ENCODE measurements at regions not wholly inside any gene's neighbourhood (a gene's known extent, or its start where the extent isn't known, plus 50 kb on each side); places are given as distances from the start of the nearest gene placed in this dataset.

DNA sequence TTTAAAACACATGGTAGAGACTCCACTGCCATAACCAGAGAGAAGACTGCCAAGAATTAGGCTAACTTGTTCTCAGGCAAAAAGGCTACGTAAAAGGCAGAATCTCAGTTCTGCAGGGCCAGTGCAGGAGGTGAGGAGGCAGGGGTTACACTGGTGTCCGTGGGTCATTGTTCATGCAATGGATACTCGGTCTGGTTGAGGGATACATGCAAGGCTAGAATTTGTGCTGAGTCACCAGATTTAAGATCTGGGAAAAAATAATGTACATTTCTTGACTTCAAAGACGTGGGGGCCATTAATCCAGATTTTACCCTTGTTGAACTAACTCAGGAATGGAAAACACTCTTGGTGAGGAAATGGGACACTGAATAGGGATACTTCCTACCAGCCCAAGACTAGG, 52.3 kb upstream of the DPH5 start:
- intact Hi-C loops (cut with micrococcal nuclease) = no loop called here
- TF ChIP-seq, protein P1, sequence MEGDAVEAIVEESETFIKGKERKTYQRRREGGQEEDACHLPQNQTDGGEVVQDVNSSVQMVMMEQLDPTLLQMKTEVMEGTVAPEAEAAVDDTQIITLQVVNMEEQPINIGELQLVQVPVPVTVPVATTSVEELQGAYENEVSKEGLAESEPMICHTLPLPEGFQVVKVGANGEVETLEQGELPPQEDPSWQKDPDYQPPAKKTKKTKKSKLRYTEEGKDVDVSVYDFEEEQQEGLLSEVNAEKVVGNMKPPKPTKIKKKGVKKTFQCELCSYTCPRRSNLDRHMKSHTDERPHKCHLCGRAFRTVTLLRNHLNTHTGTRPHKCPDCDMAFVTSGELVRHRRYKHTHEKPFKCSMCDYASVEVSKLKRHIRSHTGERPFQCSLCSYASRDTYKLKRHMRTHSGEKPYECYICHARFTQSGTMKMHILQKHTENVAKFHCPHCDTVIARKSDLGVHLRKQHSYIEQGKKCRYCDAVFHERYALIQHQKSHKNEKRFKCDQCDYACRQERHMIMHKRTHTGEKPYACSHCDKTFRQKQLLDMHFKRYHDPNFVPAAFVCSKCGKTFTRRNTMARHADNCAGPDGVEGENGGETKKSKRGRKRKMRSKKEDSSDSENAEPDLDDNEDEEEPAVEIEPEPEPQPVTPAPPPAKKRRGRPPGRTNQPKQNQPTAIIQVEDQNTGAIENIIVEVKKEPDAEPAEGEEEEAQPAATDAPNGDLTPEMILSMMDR (IDR thresholded peaks at IDR 0.05) = no peak
- H3K27me3 Mint-ChIP-seq (ENCODE audit: low read depth in 2 of 2) = no peaks in the 10 kb centered on the region
- no peaks in the 10 kb centered on the region for H3K9me3 ChIP-seq (ENCODE audit: control insufficient read depth, insufficient read depth, low read length)
- no peak overlapping the region for H3K4me3 ChIP-seq (ENCODE audit: low read length)
- no peak overlapping the region for H3K27ac ChIP-seq (ENCODE audit: low read length)
- H3K4me1 ChIP-seq (ENCODE audit: control insufficient read depth, insufficient read depth, low read length) = peaks cover 8% of the 10 kb centered on the region
- WGBS (ENCODE audit: insufficient coverage) = 99% methylated on average over 4 of the region's 4 CpGs
- no peaks in the 10 kb centered on the region for H3K9me3 Mint-ChIP-seq
- peaks cover 21 to 31% of the 10 kb centered on the region in 2 donors for H3K4me1 Mint-ChIP-seq
- H3K27ac Mint-ChIP-seq = no peak overlapping the region
- no peaks in the 10 kb centered on the region for H3K36me3 Mint-ChIP-seq
- peaks cover 10% of the 10 kb centered on the region for H3K36me3 ChIP-seq (ENCODE audit: control insufficient read depth, insufficient read depth, low read length)
- DNase-seq = no peak
- H3K4me3 Mint-ChIP-seq = no peak overlapping the region
- H3K27me3 ChIP-seq (ENCODE audit: control insufficient read depth, insufficient read depth, low read length) = no peaks in the 10 kb centered on the region
- ATAC-seq = no peak

DNA sequence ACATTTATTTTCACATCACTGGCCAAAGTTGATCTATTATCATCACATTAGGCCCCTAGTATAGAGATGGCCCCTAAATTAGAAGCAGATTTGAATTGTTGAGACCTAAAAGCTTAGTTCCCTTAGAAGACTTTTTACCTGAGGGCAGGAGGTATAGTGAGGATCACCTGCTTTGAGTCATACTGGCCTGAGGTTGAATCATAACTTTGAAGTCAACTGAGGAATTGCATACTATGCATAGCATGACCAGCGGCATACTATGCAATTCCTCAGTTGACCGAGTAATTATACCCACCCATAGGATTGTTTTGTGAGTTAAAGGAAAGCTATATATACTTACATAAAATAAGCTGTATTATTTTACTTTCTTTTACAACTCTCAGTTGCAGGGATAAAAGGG, 50.3 kb upstream of the DPH5 start:
- no peaks in the 10 kb centered on the region for H3K27me3 ChIP-seq (ENCODE audit: control insufficient read depth, insufficient read depth, low read length)
- H3K4me3 ChIP-seq (ENCODE audit: low read length) = no peak overlapping the region
- H3K36me3 ChIP-seq (ENCODE audit: control insufficient read depth, insufficient read depth, low read length) = peaks cover 10% of the 10 kb centered on the region
- intact Hi-C loops (cut with micrococcal nuclease) = no loop called here
- H3K27ac ChIP-seq (ENCODE audit: low read length) = no peak overlapping the region
- no peaks in the 10 kb centered on the region for H3K36me3 Mint-ChIP-seq
- WGBS (ENCODE audit: insufficient coverage) = no CpG with 5 or more reads among the region's 2 CpGs
- no peak overlapping the region for H3K27ac Mint-ChIP-seq
- no peak for ATAC-seq
- no peaks in the 10 kb centered on the region for H3K9me3 ChIP-seq (ENCODE audit: control insufficient read depth, insufficient read depth, low read length)
- no peak for DNase-seq
- H3K27me3 Mint-ChIP-seq (ENCODE audit: low read depth in 2 of 2) = no peaks in the 10 kb centered on the region
- no peaks in the 10 kb centered on the region for H3K9me3 Mint-ChIP-seq
- H3K4me1 Mint-ChIP-seq = peaks cover 4 to 14% of the 10 kb centered on the region in 2 donors
- TF ChIP-seq, protein P1 (IDR thresholded peaks at IDR 0.05) = no peak
- H3K4me3 Mint-ChIP-seq = no peak overlapping the region
- peaks cover 3% of the 10 kb centered on the region for H3K4me1 ChIP-seq (ENCODE audit: control insufficient read depth, insufficient read depth, low read length)

Data from natural killer cell (primary cell).